IMR-90 (cell line): ENCODE measurements at regions not wholly inside any gene's neighbourhood (a gene's known extent, or its start where the extent isn't known, plus 50 kb on each side); places are given as distances from the start of the nearest gene placed in this dataset.
A peak's percentile ranks its signal among the peaks of the same experiment; 100 is the strongest.

Source experiments
- ATAC-seq: fragments of 200-7000 bp; cut with Tn5 transposase; 2 replicates; pipeline ENCODE4 v1.9.1; 2020; ENCODE audit warnings: low read depth, mild to moderate bottlenecking, moderate library complexity
- BruUV-seq: library from RNA; stranded (reverse); fragments of 400-500 nt; replicated peaks from 2 replicates; lab custom pipeline; 2021; lab: Mats Ljungman, UMichigan
- CTCF ChIA-PET: fragments of 300-600 bp; formaldehyde crosslinking; extraction: SDS; loops from one replicate; lab custom pipeline; 2021; ENCODE audit warnings: antibody characterized with exemption; lab: Yijun Ruan, JAX
- POLR2A ChIA-PET: fragments of 300-600 bp; sonication (Branson Sonifier 250); formaldehyde crosslinking; loops from one replicate; lab custom pipeline; 2022; ENCODE audit warnings: antibody characterized with exemption; ENCODE audit not compliant: unreplicated experiment; lab: Charles Lee
- DNase-seq: peaks from one replicate; pipeline ENCODE4 v3.0.0; 2013
- H2AFZ ChIP-seq: replicated peaks from 2 replicates; pipeline ENCODE3; 2013; ENCODE audit warnings: low read length, mild to moderate bottlenecking; ENCODE audit not compliant: poor library complexity
- H2AK5ac ChIP-seq: 2 replicates; pipeline ENCODE4 v1.6.1; 2013; ENCODE audit warnings: low read depth, low read length, inconsistent platforms
- H2AK9ac ChIP-seq: replicated peaks from 2 replicates; pipeline ENCODE3; 2013; ENCODE audit warnings: mild to moderate bottlenecking, low read depth, low read length, moderate library complexity; ENCODE audit not compliant: poor library complexity
- H2BK120ac ChIP-seq: 2 replicates; pipeline ENCODE4 v1.6.1; 2013; ENCODE audit warnings: low read depth, low read length, inconsistent platforms
- H2BK15ac ChIP-seq: 3 replicates; pipeline ENCODE4 v1.6.1; 2013; ENCODE audit warnings: low read depth, low read length, inconsistent platforms
- H2BK20ac ChIP-seq: 2 replicates; pipeline ENCODE4 v1.6.1; 2013; ENCODE audit warnings: low read depth, mild to moderate bottlenecking, inconsistent platforms, low read length, moderate library complexity
- H2BK5ac ChIP-seq: 2 replicates; pipeline ENCODE4 v1.6.1; 2013; ENCODE audit warnings: mild to moderate bottlenecking, low read depth, low read length, inconsistent platforms; ENCODE audit not compliant: poor library complexity, severe bottlenecking
- H3K14ac ChIP-seq: replicated peaks from 2 replicates; pipeline ENCODE4 v1.6.1; 2013; ENCODE audit warnings: low read depth, low read length, inconsistent platforms
- H3K18ac ChIP-seq: 2 replicates; pipeline ENCODE4 v1.6.1; 2013; ENCODE audit warnings: low read depth, low read length, control low read depth
- H3K23ac ChIP-seq: 2 replicates; pipeline ENCODE4 v1.6.1; 2013; ENCODE audit warnings: low read depth, low read length, inconsistent platforms
- H3K27ac ChIP-seq: 2 replicates; pipeline ENCODE4 v1.5.1; 2013; ENCODE audit warnings: mild to moderate bottlenecking, control low read depth, low read length; ENCODE audit not compliant: insufficient read depth
- H3K27me3 ChIP-seq: 2 replicates; pipeline ENCODE4 v1.6.1; 2013; ENCODE audit warnings: low read length; ENCODE audit not compliant: control insufficient read depth, insufficient read depth
- H3K36me3 ChIP-seq: 2 replicates; pipeline ENCODE4 v1.6.1; 2013; ENCODE audit warnings: low read length, mixed read lengths; ENCODE audit not compliant: control insufficient read depth, insufficient read depth
- H3K4ac ChIP-seq: 2 replicates; pipeline ENCODE4 v1.6.1; 2013; ENCODE audit warnings: low read depth, low read length, inconsistent platforms
- H3K4me1 ChIP-seq: 2 replicates; pipeline ENCODE4 v1.6.1; 2013; ENCODE audit warnings: low read length, mixed read lengths; ENCODE audit not compliant: control insufficient read depth, insufficient read depth
- H3K4me2 ChIP-seq: 2 replicates; pipeline ENCODE4 v1.6.1; 2013; ENCODE audit warnings: low read depth, mild to moderate bottlenecking, control low read depth, low read length, moderate library complexity
- H3K4me3 ChIP-seq: 2 replicates; pipeline ENCODE4 v1.5.1; 2013; ENCODE audit warnings: low read depth, mild to moderate bottlenecking, control low read depth, low read length, moderate library complexity; ENCODE audit not compliant: insufficient read depth
- H3K56ac ChIP-seq: 2 replicates; pipeline ENCODE4 v1.6.1; 2013; ENCODE audit warnings: low read length, inconsistent platforms; ENCODE audit not compliant: insufficient read depth; ENCODE audit errors: extremely low read depth
- H3K79me1 ChIP-seq, 2 experiments: 2 replicates each; pipeline ENCODE4 v1.6.1; 2013; ENCODE audit warnings: low read length in 2 of 2, inconsistent platforms in 1 of 2, low read depth in 1 of 2
- H3K9ac ChIP-seq: 2 replicates; pipeline ENCODE4 v1.6.1; 2013; ENCODE audit warnings: low read depth, low read length, control low read depth
- H3K9me1 ChIP-seq: 2 replicates; pipeline ENCODE4 v1.6.1; 2013; ENCODE audit warnings: low read length, inconsistent platforms; ENCODE audit not compliant: insufficient read depth
- H3K9me3 ChIP-seq: 2 replicates; pipeline ENCODE4 v1.6.1; 2013; ENCODE audit warnings: low read length; ENCODE audit not compliant: control insufficient read depth, insufficient read depth
- H4K20me1 ChIP-seq: 2 replicates; pipeline ENCODE4 v1.6.1; 2013; ENCODE audit warnings: low read length, inconsistent platforms; ENCODE audit not compliant: insufficient read depth
- H4K5ac ChIP-seq: 2 replicates; pipeline ENCODE4 v1.6.1; 2013; ENCODE audit warnings: mild to moderate bottlenecking, low read depth, low read length, control low read depth
- H4K8ac ChIP-seq, 2 experiments: 2 replicates each; pipeline ENCODE4 v1.6.1; 2013; ENCODE audit warnings: low read depth in 2 of 2, low read length in 2 of 2, control low read depth in 1 of 2, inconsistent platforms in 1 of 2
- H4K91ac ChIP-seq: 2 replicates; pipeline ENCODE4 v1.6.1; 2013; ENCODE audit warnings: low read depth, low read length, inconsistent platforms; ENCODE audit not compliant: insufficient read depth
- CEBPB ChIP-seq: IDR thresholded peaks from 2 replicates; pipeline ENCODE4 v1.6.1; 2012; ENCODE audit warnings: low read depth, low read length, improper control_type of control experiment
- ELK1 ChIP-seq: fragments of 150-350 bp; IDR thresholded peaks from 2 replicates; pipeline ENCODE4 v1.6.1; 2016; ENCODE audit warnings: low read depth, mild to moderate bottlenecking, low read length, moderate library complexity, borderline replicate concordance
- FOS ChIP-seq: fragments of 150-350 bp; IDR thresholded peaks from 2 replicates; pipeline ENCODE4 v1.6.1; 2016; ENCODE audit warnings: low read depth, low read length
- MAZ ChIP-seq: IDR thresholded peaks from 2 replicates; pipeline ENCODE4 v1.6.1; 2012; ENCODE audit warnings: low read depth, mild to moderate bottlenecking, low read length, improper control_type of control experiment, moderate library complexity, borderline replicate concordance
- RAD21 ChIP-seq: IDR thresholded peaks from 2 replicates; pipeline ENCODE4 v1.6.1; 2012; ENCODE audit warnings: low read length, improper control_type of control experiment
- SMC3 ChIP-seq: fragments of 150-350 bp; IDR thresholded peaks from 2 replicates; pipeline ENCODE4 v1.6.1; 2016; ENCODE audit warnings: low read depth, mild to moderate bottlenecking, antibody characterized with exemption, low read length, moderate library complexity
- WGBS, 2 experiments: methylation state at CpG; one replicate each; pipeline versions ENCODE4 v1.1.5 to v1.1.7; 2013; ENCODE audit warnings: missing lambda C conversion rate in 2 of 2; ENCODE audit not compliant: insufficient read length in 1 of 2; ENCODE audit errors: extremely low coverage in 2 of 2; 5-methylcytosine and 5-hydroxymethylcytosine counted together
- dilution Hi-C: fragments of 300-500 bp; cut with HindIII; formaldehyde crosslinking; loops from one replicate; pipeline ENCODE4 v1.14.3; 2018; ENCODE audit warnings: low sequenced_read_pairs; ENCODE audit not compliant: unreplicated experiment
- in situ Hi-C: fragments of 300-500 bp; cut with MboI; formaldehyde crosslinking; loops from 3 replicates; pipeline ENCODE4 v1.14.3; 2019; ENCODE audit warnings: low sequenced_read_pairs, inconsistent platforms, mixed read lengths
- intact Hi-C: fragments of 100-400 bp; cut with micrococcal nuclease; formaldehyde crosslinking; loops from 2 replicates; pipeline ENCODE4 v1.10.0; 2022
- TF ChIP-seq, protein P1 (sequence below): fragments of 150-350 bp; IDR thresholded peaks from 2 replicates; pipeline ENCODE4 v1.6.1; 2017; ENCODE audit warnings: mild to moderate bottlenecking, antibody characterized with exemption, low read length, low read depth

GRCh38 chr5:96209829-96210228 lies 223.2 kb downstream of the PCSK1 start:
- in situ Hi-C loops (no loop called here), dilution Hi-C loops (no loop called here), intact Hi-C loops (loop anchor here (5.0 kb wide), 1 partner anchor 47 kb away; no protein-coding TSS in a partner anchor)
- peak; percentile 90 for DNase-seq
- Histone ChIP-seq H4K8ac (no peak overlapping the region), H2BK5ac (peak overlapping the region; percentile 39), H3K23ac (no peak overlapping the region), H3K36me3 (no peaks in the 10 kb centered on the region), H2AK5ac (no peak overlapping the region), H2AK9ac (no peak overlapping the region), H3K18ac (no peak overlapping the region), H3K4me2 (no peak overlapping the region), H2BK20ac (no peak overlapping the region), H3K9me3 (peaks cover 6% of the 10 kb centered on the region; the same call in 1 of the 2 replicates), H3K4ac (no peak overlapping the region), H2BK120ac (no peak overlapping the region; the same call in 1 of the 2 replicates), H4K5ac (no peak overlapping the region), H3K27me3 (no peaks in the 10 kb centered on the region), H2AFZ (no peak overlapping the region), H2BK15ac (no peak overlapping the region), H3K9me1 (no peaks in the 10 kb centered on the region), H3K4me1 (peaks cover 2% of the 10 kb centered on the region), H3K14ac (no peak overlapping the region), H4K91ac (no peak overlapping the region), H3K79me1 (no peaks in the 10 kb centered on the region), H3K27ac (no peak overlapping the region), H4K20me1 (no peaks in the 10 kb centered on the region), H3K4me3 (no peak overlapping the region), H3K56ac (no peak overlapping the region), H3K9ac (no peak overlapping the region)
- ChIA-PET POLR2A (no interaction called here), CTCF (no interaction called here)
- no CpG with 5 or more reads among the region's 1 CpG for WGBS, 2 experiments
- TF ChIP-seq RAD21 (no peak), MAZ (no peak), ELK1 (no peak), SMC3 (no peak), CEBPB (no peak), FOS (peak; percentile 79; the same call in 1 of the 2 replicates)
- TF ChIP-seq, protein P1, sequence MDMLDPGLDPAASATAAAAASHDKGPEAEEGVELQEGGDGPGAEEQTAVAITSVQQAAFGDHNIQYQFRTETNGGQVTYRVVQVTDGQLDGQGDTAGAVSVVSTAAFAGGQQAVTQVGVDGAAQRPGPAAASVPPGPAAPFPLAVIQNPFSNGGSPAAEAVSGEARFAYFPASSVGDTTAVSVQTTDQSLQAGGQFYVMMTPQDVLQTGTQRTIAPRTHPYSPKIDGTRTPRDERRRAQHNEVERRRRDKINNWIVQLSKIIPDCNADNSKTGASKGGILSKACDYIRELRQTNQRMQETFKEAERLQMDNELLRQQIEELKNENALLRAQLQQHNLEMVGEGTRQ: no peak
- peak; percentile 65 for ATAC-seq
- BruUV-seq: no TSS peak
